HUES64 (cell line): ENCODE measurements at regions not wholly inside any gene's neighbourhood (a gene's known extent, or its start where the extent isn't known, plus 50 kb on each side); places are given as distances from the start of the nearest gene placed in this dataset.

Experiments
- H3K27ac ChIP-seq: 2 replicates; pipeline ENCODE4 v1.7.0; 2013; ENCODE audit warnings: low read depth, low read length, inconsistent platforms
- H3K27me3 ChIP-seq: 2 replicates; pipeline ENCODE4 v1.6.1; 2013; ENCODE audit warnings: mild to moderate bottlenecking, low read length; ENCODE audit not compliant: insufficient read depth
- H3K36me3 ChIP-seq: 2 replicates; pipeline ENCODE4 v1.6.1; 2013; ENCODE audit warnings: mild to moderate bottlenecking, low read length; ENCODE audit not compliant: insufficient read depth
- H3K4me1 ChIP-seq: 2 replicates; pipeline ENCODE4 v1.6.1; 2013; ENCODE audit warnings: mild to moderate bottlenecking, low read length, moderate library complexity; ENCODE audit not compliant: insufficient read depth
- H3K4me3 ChIP-seq: 2 replicates; pipeline ENCODE4 v1.5.1; 2013; ENCODE audit warnings: mild to moderate bottlenecking, low read length, moderate library complexity
- H3K9ac ChIP-seq: 2 replicates; pipeline ENCODE4 v1.6.1; 2013; ENCODE audit warnings: mild to moderate bottlenecking, low read depth, low read length
- H3K9me3 ChIP-seq: 2 replicates; pipeline ENCODE4 v1.6.1; 2013; ENCODE audit warnings: low read depth, low read length; ENCODE audit not compliant: insufficient read depth
- WGBS: fragments of 150-250, 120-280 bp; methylation state at CpG from one replicate; pipeline ENCODE4 v1.1.7; 2013; ENCODE audit warnings: missing lambda C conversion rate; 5-methylcytosine and 5-hydroxymethylcytosine counted together

DNA sequence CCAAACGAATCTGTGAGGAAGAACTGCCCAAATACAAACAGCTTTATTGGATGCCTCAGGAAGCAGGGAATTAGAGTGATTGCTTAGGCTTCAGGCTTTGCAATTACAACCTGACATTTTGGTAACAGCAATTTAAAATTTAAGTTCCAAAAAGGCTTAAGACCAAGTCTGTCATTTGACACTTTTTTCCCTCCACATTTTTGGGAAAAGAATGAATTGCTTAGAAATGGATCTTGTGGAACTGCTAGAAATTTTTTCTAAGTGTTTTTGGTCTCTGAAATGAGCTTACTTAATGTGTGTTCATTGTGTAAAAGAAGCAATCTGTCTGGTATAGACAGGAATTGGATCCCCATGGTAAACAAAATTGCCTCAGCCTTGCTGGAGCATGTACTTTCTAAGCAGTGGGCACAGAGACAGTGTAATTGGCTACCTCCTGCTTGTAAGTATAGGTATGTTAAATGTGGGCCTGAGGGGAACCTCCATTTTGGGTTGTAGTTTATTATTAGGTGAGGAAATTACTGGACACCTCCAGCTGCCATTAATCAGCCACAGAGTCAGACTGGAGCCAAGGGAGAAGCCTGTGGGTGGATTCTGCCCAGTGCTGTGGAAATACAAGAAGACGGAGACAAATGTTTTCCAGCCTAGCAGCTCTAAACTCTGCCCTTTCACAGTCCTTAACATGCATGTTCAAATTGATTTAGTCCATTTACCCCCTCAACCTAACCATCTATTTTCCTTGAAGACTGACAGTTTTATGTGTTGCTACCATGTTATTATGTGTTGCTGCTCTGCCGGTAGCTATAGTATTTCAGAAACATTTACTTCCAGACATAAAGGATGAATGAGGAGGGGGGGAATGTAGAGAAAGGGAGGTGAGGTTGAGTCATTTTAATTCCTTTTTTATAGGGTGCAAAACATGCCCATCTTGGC, 473.0 kb downstream of the SPRY1 start:
- Histone ChIP-seq H3K27ac (no peak overlapping the region), H3K4me1 (peaks cover 10% of the 10 kb centered on the region; the same call in 1 of the 2 replicates), H3K36me3 (no peaks in the 10 kb centered on the region), H3K27me3 (no peaks in the 10 kb centered on the region), H3K4me3 (no peak overlapping the region), H3K9ac (no peak overlapping the region), H3K9me3 (peaks cover 4% of the 10 kb centered on the region; the same call in 1 of the 2 replicates)
- 96% methylated on average over 2 of the region's 3 CpGs for WGBS

DNA sequence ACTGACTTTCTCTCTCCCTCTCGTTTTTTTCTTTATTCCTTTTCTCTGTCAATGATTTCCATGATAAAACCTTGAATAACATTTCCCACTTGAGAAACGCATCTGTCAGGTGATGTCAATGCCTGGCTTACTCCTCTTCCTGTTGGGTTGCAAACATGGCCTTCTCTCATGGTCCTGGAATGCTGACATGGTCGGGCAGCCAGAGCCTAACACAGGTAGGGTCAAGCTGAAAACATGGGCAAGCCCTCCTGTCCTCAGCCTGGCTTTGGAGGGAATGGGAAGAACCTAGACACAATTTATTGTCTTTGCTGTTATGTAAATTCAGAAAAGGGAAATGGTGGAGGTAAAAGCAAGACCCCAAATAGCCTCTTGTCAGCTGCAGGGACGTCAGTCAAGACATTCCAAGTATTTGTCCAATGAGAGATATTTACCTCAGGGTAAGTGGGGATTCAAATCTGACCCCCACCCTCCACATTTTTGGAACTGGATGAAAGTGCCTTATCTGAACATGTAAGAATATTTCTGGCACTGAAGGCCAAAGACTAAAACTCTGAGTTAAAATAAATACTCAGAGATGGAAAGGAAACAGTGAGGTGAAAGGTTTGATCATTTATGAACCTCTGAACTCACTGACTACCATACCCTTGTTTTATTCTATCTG, 473.8 kb downstream of the SPRY1 start:
- 76% methylated on average over 4 of the region's 4 CpGs for WGBS

DNA sequence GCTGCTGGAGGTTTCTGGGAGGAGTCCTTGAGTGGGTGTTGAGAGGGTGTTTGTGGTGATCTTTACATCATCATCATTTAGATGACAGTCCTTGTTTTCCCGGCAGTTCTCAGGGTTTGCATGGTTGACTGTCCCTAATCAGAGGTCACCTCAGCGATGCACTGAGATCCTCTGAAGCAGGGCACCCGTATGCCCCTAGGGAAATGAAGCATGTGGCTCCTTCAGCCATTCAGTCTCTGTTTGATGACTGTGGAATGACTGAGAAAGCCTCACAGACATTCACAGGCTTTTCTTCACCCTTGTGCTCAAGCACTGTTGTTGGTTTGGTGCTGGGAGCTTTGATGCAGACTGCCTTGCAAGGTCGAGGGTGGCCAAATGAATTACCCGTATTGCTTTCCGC, 474.7 kb downstream of the SPRY1 start:
- Histone ChIP-seq H3K9me3 (peaks cover 4% of the 10 kb centered on the region; the same call in 1 of the 2 replicates), H3K27me3 (no peaks in the 10 kb centered on the region), H3K36me3 (no peaks in the 10 kb centered on the region), H3K27ac (no peak overlapping the region), H3K9ac (no peak overlapping the region), H3K4me3 (no peak overlapping the region), H3K4me1 (peaks cover 20% of the 10 kb centered on the region; the same call in 1 of the 2 replicates)
- WGBS = 91% methylated on average over 6 of the region's 6 CpGs

More for the DNA sequence above, 473.8 kb downstream of the SPRY1 start:
- Histone ChIP-seq H3K9ac (no peak overlapping the region), H3K9me3 (peaks cover 4% of the 10 kb centered on the region; the same call in 1 of the 2 replicates), H3K27ac (no peak overlapping the region), H3K4me3 (no peak overlapping the region), H3K27me3 (no peaks in the 10 kb centered on the region), H3K36me3 (no peaks in the 10 kb centered on the region), H3K4me1 (peaks cover 15% of the 10 kb centered on the region; the same call in 1 of the 2 replicates)

GRCh38 chr4:123874063-123874462, 477.5 kb downstream of the SPRY1 start:
- 100% methylated on average over 1 of the region's 1 CpG for WGBS
- Histone ChIP-seq H3K27me3 (no peaks in the 10 kb centered on the region), H3K36me3 (no peaks in the 10 kb centered on the region), H3K4me1 (peaks cover 26% of the 10 kb centered on the region; the same call in 1 of the 2 replicates), H3K9me3 (no peaks in the 10 kb centered on the region), H3K9ac (no peak overlapping the region), H3K27ac (no peak overlapping the region), H3K4me3 (no peak overlapping the region)

DNA sequence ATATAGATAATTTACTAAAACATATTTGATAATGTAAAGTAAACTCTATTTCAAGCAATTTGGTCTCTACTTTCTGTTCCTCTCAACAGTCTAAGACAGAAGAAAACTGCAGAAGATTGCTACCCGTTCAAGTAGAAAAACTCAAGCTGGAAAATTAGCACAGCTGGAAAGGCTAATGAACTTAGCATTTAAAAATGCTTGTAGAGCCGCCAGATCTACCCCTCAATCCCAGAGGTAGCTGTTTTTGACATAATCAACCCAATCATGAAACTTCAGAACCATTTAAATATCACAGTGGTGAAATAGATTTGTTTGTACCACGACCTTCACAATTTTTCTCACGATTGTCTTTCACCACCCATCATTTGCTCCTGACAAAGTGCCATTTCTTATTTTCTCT, 479.5 kb downstream of the SPRY1 start:
- Histone ChIP-seq H3K9me3 (no peaks in the 10 kb centered on the region), H3K36me3 (no peaks in the 10 kb centered on the region), H3K4me1 (peaks cover 16% of the 10 kb centered on the region; the same call in 1 of the 2 replicates), H3K4me3 (no peak overlapping the region), H3K27ac (no peak overlapping the region), H3K9ac (no peak overlapping the region), H3K27me3 (no peaks in the 10 kb centered on the region)
- WGBS = 94% methylated on average over 4 of the region's 4 CpGs

GRCh38 chr4:123876671-123877101, 480.1 kb downstream of the SPRY1 start:
- 94% methylated on average over 2 of the region's 2 CpGs for WGBS
- Histone ChIP-seq H3K9me3 (no peaks in the 10 kb centered on the region), H3K36me3 (no peaks in the 10 kb centered on the region), H3K4me3 (no peak overlapping the region), H3K27ac (no peak overlapping the region), H3K27me3 (no peaks in the 10 kb centered on the region), H3K9ac (no peak overlapping the region), H3K4me1 (peaks cover 16% of the 10 kb centered on the region; the same call in 1 of the 2 replicates)

- Histone ChIP-seq H3K4me3 (no peak overlapping the region), H3K4me1 (peaks cover 16% of the 10 kb centered on the region; the same call in 1 of the 2 replicates), H3K27ac (no peak overlapping the region), H3K9ac (no peak overlapping the region), H3K27me3 (no peaks in the 10 kb centered on the region), H3K9me3 (no peaks in the 10 kb centered on the region), H3K36me3 (no peaks in the 10 kb centered on the region)
- WGBS = 93% methylated on average over 2 of the region's 3 CpGs
These were observed 481.0 kb downstream of the SPRY1 start for GRCh38 chr4:123877551-123877950.

DNA sequence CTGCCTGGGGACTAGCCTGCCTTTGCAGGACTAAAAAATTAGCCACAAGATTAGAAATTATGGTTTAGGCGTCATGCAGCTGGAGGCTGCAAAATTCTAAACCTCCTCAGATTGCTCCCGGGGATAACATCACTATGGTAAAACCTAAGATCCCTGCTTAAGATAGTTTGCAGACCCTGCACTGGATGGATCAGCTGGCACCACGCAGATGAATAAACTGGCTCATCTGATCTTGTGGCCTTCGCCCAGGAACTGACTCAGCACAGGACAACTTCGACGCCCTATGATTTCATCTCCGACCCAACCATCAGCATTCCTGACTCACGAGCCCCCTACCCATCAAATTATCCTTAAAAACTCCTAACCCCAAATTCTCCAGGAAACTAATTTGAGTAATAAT, 482.4 kb downstream of the SPRY1 start:
- 97% methylated on average over 8 of the region's 8 CpGs for WGBS
- peaks cover 16% of the 10 kb centered on the region; the same call in 1 of the 2 replicates for H3K4me1 ChIP-seq
- H3K9ac ChIP-seq = no peak overlapping the region
- no peak overlapping the region for H3K27ac ChIP-seq
- H3K27me3 ChIP-seq = no peaks in the 10 kb centered on the region
- H3K36me3 ChIP-seq = no peaks in the 10 kb centered on the region
- H3K4me3 ChIP-seq = no peak overlapping the region
- H3K9me3 ChIP-seq = peaks cover 2% of the 10 kb centered on the region; the same call in 1 of the 2 replicates

- Histone ChIP-seq H3K9me3 (peaks cover 17% of the 10 kb centered on the region), H3K36me3 (no peaks in the 10 kb centered on the region), H3K9ac (no peak overlapping the region), H3K27me3 (no peaks in the 10 kb centered on the region), H3K27ac (no peak overlapping the region), H3K4me1 (peaks cover 10% of the 10 kb centered on the region; the same call in 1 of the 2 replicates), H3K4me3 (no peak overlapping the region)
- 74% methylated on average over 3 of the region's 3 CpGs for WGBS
These were observed 484.0 kb downstream of the SPRY1 start for GRCh38 chr4:123880631-123881030.

- Histone ChIP-seq H3K9me3 (peaks cover 17% of the 10 kb centered on the region), H3K4me3 (no peak overlapping the region), H3K27ac (no peak overlapping the region), H3K36me3 (no peaks in the 10 kb centered on the region), H3K27me3 (no peaks in the 10 kb centered on the region), H3K4me1 (no peaks in the 10 kb centered on the region), H3K9ac (no peak overlapping the region)
- whole genome bisulfite sequencing = 98% methylated on average over 6 of the region's 6 CpGs
These were observed 488.3 kb downstream of the SPRY1 start for GRCh38 chr4:123884922-123885321.

DNA sequence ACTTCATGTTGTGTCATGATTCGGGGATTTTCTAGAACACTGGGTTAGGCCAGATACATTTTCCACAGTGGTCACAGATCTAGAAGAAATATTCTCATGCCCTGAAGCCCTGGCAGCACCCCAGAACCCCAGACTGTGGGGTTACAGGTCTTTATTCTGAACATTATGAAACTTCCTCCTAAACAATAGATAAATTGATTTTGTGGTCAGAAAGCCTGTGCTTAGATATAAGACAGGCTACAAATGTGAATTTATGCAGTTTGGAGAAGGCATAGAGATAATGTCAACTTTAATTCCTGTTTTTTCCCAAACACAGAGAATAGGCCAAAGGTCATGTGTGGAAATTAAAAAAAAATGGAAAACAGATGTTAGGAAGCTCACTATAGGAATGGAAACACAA, 492.9 kb downstream of the SPRY1 start:
- H3K9me3 ChIP-seq = peaks cover 10% of the 10 kb centered on the region
- WGBS = 93% methylated on average over 1 of the region's 1 CpG
- no peak overlapping the region for H3K27ac ChIP-seq
- H3K9ac ChIP-seq = no peak overlapping the region
- H3K4me1 ChIP-seq = no peaks in the 10 kb centered on the region
- no peak overlapping the region for H3K4me3 ChIP-seq
- no peaks in the 10 kb centered on the region for H3K27me3 ChIP-seq
- no peaks in the 10 kb centered on the region for H3K36me3 ChIP-seq
